ENCODE measurements at regions not wholly inside any gene's neighbourhood (a gene's known extent, or its start where the extent isn't known, plus 50 kb on each side); places are given as distances from the start of the nearest gene placed in this dataset.
"Not testable (repeated sequence)": the region's sequence is repeated elsewhere in the genome, so short reads cannot be mapped to it uniquely, and the experiment has no call there.

- not testable (repeated sequence) for H3K27ac ChIP-seq (ENCODE audit: low read depth in 2 of 2, low read length in 1 of 2); H3K4me3 ChIP-seq (ENCODE audit: low read depth in 1 of 2, low read length in 2 of 2); H3K27me3 ChIP-seq (ENCODE audit: control insufficient read depth in 1 of 2, insufficient read depth in 2 of 2, low read length in 2 of 2); H3K4me1 ChIP-seq (ENCODE audit: control insufficient read depth in 2 of 2, insufficient read depth in 2 of 2, low read length in 1 of 2); H3K36me3 ChIP-seq (ENCODE audit: control insufficient read depth in 2 of 2, insufficient read depth in 2 of 2, low read length in 1 of 2); H3K9me3 ChIP-seq (ENCODE audit: control insufficient read depth in 2 of 2, insufficient read depth in 1 of 2, low read depth in 1 of 2, low read length in 1 of 2)
- 87 to 89% methylated on average over 3 of the region's 3 CpGs for WGBS, 2 donors
These were observed 108.0 kb upstream of the KCNK1 start for GRCh38 chr1:233505889-233506288.

GRCh38 chr1:233509526-233509925, 104.4 kb upstream of the KCNK1 start:
- WGBS, 2 donors, result 61 to 66% methylated on average over 3 of the region's 3 CpGs
- Histone ChIP-seq H3K9me3 (ENCODE audit: control insufficient read depth in 2 of 2, insufficient read depth in 1 of 2, low read depth in 1 of 2, low read length in 1 of 2) (peaks cover 0 to 2% of the 10 kb centered on the region in 2 donors), H3K27ac (ENCODE audit: low read depth in 2 of 2, low read length in 1 of 2) (no peak overlapping the region), H3K4me3 (ENCODE audit: low read depth in 1 of 2, low read length in 2 of 2) (no peak overlapping the region), H3K36me3 (ENCODE audit: control insufficient read depth in 2 of 2, insufficient read depth in 2 of 2, low read length in 1 of 2) (no peaks in the 10 kb centered on the region), H3K4me1 (ENCODE audit: control insufficient read depth in 2 of 2, insufficient read depth in 2 of 2, low read length in 1 of 2) (no peaks in the 10 kb centered on the region), H3K27me3 (ENCODE audit: control insufficient read depth in 1 of 2, insufficient read depth in 2 of 2, low read length in 2 of 2) (no peaks in the 10 kb centered on the region)

- Histone ChIP-seq H3K4me3 (ENCODE audit: low read depth in 1 of 2, low read length in 2 of 2) (no peak overlapping the region), H3K9me3 (ENCODE audit: control insufficient read depth in 2 of 2, insufficient read depth in 1 of 2, low read depth in 1 of 2, low read length in 1 of 2) (no peaks in the 10 kb centered on the region), H3K27ac (ENCODE audit: low read depth in 2 of 2, low read length in 1 of 2) (no peak overlapping the region), H3K27me3 (ENCODE audit: control insufficient read depth in 1 of 2, insufficient read depth in 2 of 2, low read length in 2 of 2) (no peaks in the 10 kb centered on the region), H3K36me3 (ENCODE audit: control insufficient read depth in 2 of 2, insufficient read depth in 2 of 2, low read length in 1 of 2) (no peaks in the 10 kb centered on the region), H3K4me1 (ENCODE audit: control insufficient read depth in 2 of 2, insufficient read depth in 2 of 2, low read length in 1 of 2) (no peaks in the 10 kb centered on the region)
- WGBS, 2 donors, result 52 to 58% methylated on average over 3 of the region's 3 CpGs
These were observed 101.4 kb upstream of the KCNK1 start for GRCh38 chr1:233512538-233512937.

GRCh38 chr1:233513431-233513830, 100.5 kb upstream of the KCNK1 start:
- Histone ChIP-seq H3K9me3 (ENCODE audit: control insufficient read depth in 2 of 2, insufficient read depth in 1 of 2, low read depth in 1 of 2, low read length in 1 of 2) (no peaks in the 10 kb centered on the region), H3K4me1 (ENCODE audit: control insufficient read depth in 2 of 2, insufficient read depth in 2 of 2, low read length in 1 of 2) (no peaks in the 10 kb centered on the region), H3K4me3 (ENCODE audit: low read depth in 1 of 2, low read length in 2 of 2) (no peak overlapping the region), H3K27ac (ENCODE audit: low read depth in 2 of 2, low read length in 1 of 2) (no peak overlapping the region), H3K36me3 (ENCODE audit: control insufficient read depth in 2 of 2, insufficient read depth in 2 of 2, low read length in 1 of 2) (no peaks in the 10 kb centered on the region), H3K27me3 (ENCODE audit: control insufficient read depth in 1 of 2, insufficient read depth in 2 of 2, low read length in 2 of 2) (no peaks in the 10 kb centered on the region)

- no peak overlapping the region for H3K4me3 ChIP-seq (ENCODE audit: low read depth in 1 of 2, low read length in 2 of 2)
- no peaks in the 10 kb centered on the region for H3K4me1 ChIP-seq (ENCODE audit: control insufficient read depth in 2 of 2, insufficient read depth in 2 of 2, low read length in 1 of 2)
- no peak overlapping the region for H3K27ac ChIP-seq (ENCODE audit: low read depth in 2 of 2, low read length in 1 of 2)
- H3K36me3 ChIP-seq (ENCODE audit: control insufficient read depth in 2 of 2, insufficient read depth in 2 of 2, low read length in 1 of 2), result no peaks in the 10 kb centered on the region
- 89 to 98% methylated on average over 18 to 21 of the region's 21 CpGs for WGBS, 2 donors
- H3K9me3 ChIP-seq (ENCODE audit: control insufficient read depth in 2 of 2, insufficient read depth in 1 of 2, low read depth in 1 of 2, low read length in 1 of 2), result no peaks in the 10 kb centered on the region
- no peaks in the 10 kb centered on the region for H3K27me3 ChIP-seq (ENCODE audit: control insufficient read depth in 1 of 2, insufficient read depth in 2 of 2, low read length in 2 of 2)
These were observed 98.9 kb upstream of the KCNK1 start for GRCh38 chr1:233514946-233515391.

- Histone ChIP-seq H3K27ac (ENCODE audit: low read depth in 2 of 2, low read length in 1 of 2) (no peak overlapping the region), H3K4me3 (ENCODE audit: low read depth in 1 of 2, low read length in 2 of 2) (no peak overlapping the region), H3K4me1 (ENCODE audit: control insufficient read depth in 2 of 2, insufficient read depth in 2 of 2, low read length in 1 of 2) (no peaks in the 10 kb centered on the region), H3K27me3 (ENCODE audit: control insufficient read depth in 1 of 2, insufficient read depth in 2 of 2, low read length in 2 of 2) (no peaks in the 10 kb centered on the region), H3K36me3 (ENCODE audit: control insufficient read depth in 2 of 2, insufficient read depth in 2 of 2, low read length in 1 of 2) (no peaks in the 10 kb centered on the region), H3K9me3 (ENCODE audit: control insufficient read depth in 2 of 2, insufficient read depth in 1 of 2, low read depth in 1 of 2, low read length in 1 of 2) (no peaks in the 10 kb centered on the region)
- 79 to 86% methylated on average over 9 of the region's 9 CpGs for WGBS, 2 donors
These were observed 97.2 kb upstream of the KCNK1 start for GRCh38 chr1:233516732-233517131.

- no peak overlapping the region for H3K27ac ChIP-seq (ENCODE audit: low read depth in 2 of 2, low read length in 1 of 2)
- no peaks in the 10 kb centered on the region for H3K27me3 ChIP-seq (ENCODE audit: control insufficient read depth in 1 of 2, insufficient read depth in 2 of 2, low read length in 2 of 2)
- no peak overlapping the region for H3K4me3 ChIP-seq (ENCODE audit: low read depth in 1 of 2, low read length in 2 of 2)
- no peaks in the 10 kb centered on the region for H3K4me1 ChIP-seq (ENCODE audit: control insufficient read depth in 2 of 2, insufficient read depth in 2 of 2, low read length in 1 of 2)
- H3K36me3 ChIP-seq (ENCODE audit: control insufficient read depth in 2 of 2, insufficient read depth in 2 of 2, low read length in 1 of 2), result no peaks in the 10 kb centered on the region
- no peaks in the 10 kb centered on the region for H3K9me3 ChIP-seq (ENCODE audit: control insufficient read depth in 2 of 2, insufficient read depth in 1 of 2, low read depth in 1 of 2, low read length in 1 of 2)
- 60 to 67% methylated on average over 3 of the region's 3 CpGs for WGBS, 2 donors
These were observed 95.6 kb upstream of the KCNK1 start for GRCh38 chr1:233518344-233518743.

GRCh38 chr1:233520261-233521191, 93.4 kb upstream of the KCNK1 start:
- no peaks in the 10 kb centered on the region for H3K9me3 ChIP-seq (ENCODE audit: control insufficient read depth in 2 of 2, insufficient read depth in 1 of 2, low read depth in 1 of 2, low read length in 1 of 2)
- peak overlapping the region; percentile 59 to 80 for H3K27ac ChIP-seq (ENCODE audit: low read depth in 2 of 2, low read length in 1 of 2)
- WGBS, 2 donors, result 59 to 66% methylated on average over 8 of the region's 8 CpGs
- H3K4me1 ChIP-seq (ENCODE audit: control insufficient read depth in 2 of 2, insufficient read depth in 2 of 2, low read length in 1 of 2), result no peaks in the 10 kb centered on the region
- H3K27me3 ChIP-seq (ENCODE audit: control insufficient read depth in 1 of 2, insufficient read depth in 2 of 2, low read length in 2 of 2), result no peaks in the 10 kb centered on the region
- no peak overlapping the region for H3K4me3 ChIP-seq (ENCODE audit: low read depth in 1 of 2, low read length in 2 of 2)
- H3K36me3 ChIP-seq (ENCODE audit: control insufficient read depth in 2 of 2, insufficient read depth in 2 of 2, low read length in 1 of 2), result no peaks in the 10 kb centered on the region

GRCh38 chr1:233523047-233523446, 90.9 kb upstream of the KCNK1 start:
- Histone ChIP-seq H3K36me3 (ENCODE audit: control insufficient read depth in 2 of 2, insufficient read depth in 2 of 2, low read length in 1 of 2) (no peaks in the 10 kb centered on the region), H3K27me3 (ENCODE audit: control insufficient read depth in 1 of 2, insufficient read depth in 2 of 2, low read length in 2 of 2) (no peaks in the 10 kb centered on the region), H3K9me3 (ENCODE audit: control insufficient read depth in 2 of 2, insufficient read depth in 1 of 2, low read depth in 1 of 2, low read length in 1 of 2) (no peaks in the 10 kb centered on the region), H3K27ac (ENCODE audit: low read depth in 2 of 2, low read length in 1 of 2) (no peak overlapping the region), H3K4me1 (ENCODE audit: control insufficient read depth in 2 of 2, insufficient read depth in 2 of 2, low read length in 1 of 2) (no peaks in the 10 kb centered on the region), H3K4me3 (ENCODE audit: low read depth in 1 of 2, low read length in 2 of 2) (no peak overlapping the region)
- WGBS, 2 donors, result 18 to 35% methylated on average over 2 of the region's 2 CpGs

GRCh38 chr1:233527818-233528217, 86.1 kb upstream of the KCNK1 start:
- Histone ChIP-seq H3K36me3 (ENCODE audit: control insufficient read depth in 2 of 2, insufficient read depth in 2 of 2, low read length in 1 of 2) (no peaks in the 10 kb centered on the region), H3K27me3 (ENCODE audit: control insufficient read depth in 1 of 2, insufficient read depth in 2 of 2, low read length in 2 of 2) (no peaks in the 10 kb centered on the region), H3K4me3 (ENCODE audit: low read depth in 1 of 2, low read length in 2 of 2) (no peak overlapping the region), H3K9me3 (ENCODE audit: control insufficient read depth in 2 of 2, insufficient read depth in 1 of 2, low read depth in 1 of 2, low read length in 1 of 2) (peaks cover 0 to 5% of the 10 kb centered on the region in 2 donors), H3K27ac (ENCODE audit: low read depth in 2 of 2, low read length in 1 of 2) (no peak overlapping the region), H3K4me1 (ENCODE audit: control insufficient read depth in 2 of 2, insufficient read depth in 2 of 2, low read length in 1 of 2) (no peaks in the 10 kb centered on the region)
- WGBS, 2 donors, result 76 to 79% methylated on average over 5 of the region's 5 CpGs
